HCEC 1CT (cell line): ENCODE measurements at regions not wholly inside any gene's neighbourhood (a gene's known extent, or its start where the extent isn't known, plus 50 kb on each side); places are given as distances from the start of the nearest gene placed in this dataset.
"Not testable (repeated sequence)": the region's sequence is repeated elsewhere in the genome, so short reads cannot be mapped to it uniquely, and the experiment has no call there.

Experiments
- DNase-seq: peaks from one replicate; pipeline ENCODE4 v3.0.0-alpha.2; 2017

- no peak for DNase-seq
These were observed 269.0 kb downstream of the KTN1 start for GRCh38 chr14:55848964-55849363.

GRCh38 chr14:55849833-55850232, 268.4 kb upstream of the PELI2 start:
- DNase-seq, result no peak

DNA sequence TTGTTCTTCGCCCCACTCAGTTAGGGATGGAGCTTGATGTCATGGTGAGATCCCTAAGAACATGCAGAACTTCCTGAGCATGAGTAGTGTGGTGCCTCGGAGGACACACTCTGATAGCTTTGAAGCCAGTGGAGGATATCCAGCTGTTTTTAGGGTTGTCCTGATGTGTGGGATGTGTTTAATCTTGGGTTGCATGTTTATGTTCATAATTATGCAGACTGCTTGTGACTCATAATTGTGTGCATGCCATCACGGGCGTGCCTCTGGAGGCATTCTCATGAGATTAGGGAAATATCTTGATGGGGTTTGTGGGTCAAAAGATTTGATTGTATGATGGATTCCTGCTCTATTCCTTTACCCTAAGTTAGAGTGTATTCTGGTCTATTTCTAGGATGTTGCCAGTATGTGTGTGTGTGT, 267.4 kb upstream of the PELI2 start:
- DNase-seq, result peak; percentile 77

- DNase-seq, result no peak
These were observed 266.9 kb upstream of the PELI2 start for GRCh38 chr14:55851301-55851700.

DNA sequence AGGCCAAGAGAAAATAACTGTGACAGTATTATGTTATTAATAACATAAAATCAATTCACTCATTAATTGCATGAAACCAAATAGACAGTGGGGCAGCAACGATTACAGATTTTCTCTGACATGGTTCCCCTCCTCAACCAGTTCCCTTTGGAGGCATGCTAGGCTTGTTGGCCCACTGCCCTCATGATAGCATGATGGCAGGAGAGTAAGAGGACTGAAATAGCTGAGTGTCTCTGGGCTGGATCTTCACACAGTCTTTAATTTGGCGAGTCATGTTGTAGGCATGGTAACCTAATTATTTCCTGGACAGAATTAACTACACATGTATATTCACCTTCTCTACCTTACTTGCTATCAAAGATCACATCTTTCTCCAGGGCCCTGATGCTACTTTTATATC, 266.2 kb upstream of the PELI2 start:
- DNase-seq, result no peak

GRCh38 chr14:55855751-55856150, 262.5 kb upstream of the PELI2 start:
- no peak for DNase-seq

DNA sequence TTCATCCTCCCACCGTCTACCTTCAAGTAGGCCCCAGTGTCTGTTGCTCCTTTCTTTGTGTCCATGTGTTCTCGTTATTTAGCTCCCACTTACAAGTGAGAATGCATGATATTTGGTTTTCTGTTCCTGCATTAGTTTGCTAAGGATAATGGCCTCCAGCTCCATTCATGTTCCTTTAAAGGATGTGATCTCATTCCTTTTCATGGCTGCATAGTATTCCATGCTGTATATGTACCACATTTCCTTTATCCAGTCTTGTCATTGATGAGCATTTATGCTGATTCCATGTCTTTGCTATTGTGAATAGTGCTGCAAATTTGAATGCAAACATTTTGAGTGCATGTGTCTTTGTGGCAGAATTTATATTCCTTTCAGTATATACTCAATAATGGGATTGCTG, 259.6 kb upstream of the PELI2 start:
- no peak for DNase-seq

- not testable (repeated sequence) for DNase-seq
These were observed 256.6 kb upstream of the PELI2 start for GRCh38 chr14:55861561-55861960.

DNA sequence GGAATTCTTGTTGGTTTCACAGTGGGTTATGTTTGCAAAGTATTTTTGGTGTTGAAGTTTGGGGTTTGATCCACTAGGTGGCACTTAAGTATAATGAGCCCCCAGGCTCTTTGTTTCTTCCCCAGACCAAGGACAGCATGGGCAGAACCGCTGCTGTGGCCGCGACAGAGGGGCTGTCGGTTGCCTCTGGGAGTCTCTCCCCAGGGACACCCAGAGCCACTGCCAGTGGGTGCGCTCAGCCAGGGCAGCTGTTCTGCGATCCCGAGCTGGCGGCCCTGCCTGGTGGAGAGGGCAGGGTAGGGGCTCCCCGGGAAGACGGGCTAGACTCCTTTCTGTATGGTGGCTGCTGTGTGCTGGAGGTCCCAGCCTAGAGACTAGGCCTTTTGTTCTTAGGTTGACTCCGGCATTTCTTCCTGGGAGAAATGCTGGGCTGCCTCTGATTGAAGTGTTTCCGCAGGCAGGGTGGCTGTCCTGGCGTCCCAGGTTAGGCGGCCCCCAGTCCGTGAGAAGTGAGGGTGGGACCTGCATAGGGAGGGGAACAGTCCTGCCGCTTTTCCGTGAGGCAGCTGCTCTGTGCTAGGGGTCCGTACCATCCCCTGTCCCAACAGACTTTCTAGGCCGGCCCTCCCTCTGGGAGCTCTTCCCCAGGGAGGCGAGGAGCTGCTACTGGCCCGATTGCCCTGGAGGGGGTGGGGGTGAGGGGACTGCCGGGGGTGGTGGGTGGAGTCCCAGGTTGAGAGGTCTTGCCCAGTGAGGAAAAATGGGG, 253.1 kb upstream of the PELI2 start:
- no peak for DNase-seq

DNA sequence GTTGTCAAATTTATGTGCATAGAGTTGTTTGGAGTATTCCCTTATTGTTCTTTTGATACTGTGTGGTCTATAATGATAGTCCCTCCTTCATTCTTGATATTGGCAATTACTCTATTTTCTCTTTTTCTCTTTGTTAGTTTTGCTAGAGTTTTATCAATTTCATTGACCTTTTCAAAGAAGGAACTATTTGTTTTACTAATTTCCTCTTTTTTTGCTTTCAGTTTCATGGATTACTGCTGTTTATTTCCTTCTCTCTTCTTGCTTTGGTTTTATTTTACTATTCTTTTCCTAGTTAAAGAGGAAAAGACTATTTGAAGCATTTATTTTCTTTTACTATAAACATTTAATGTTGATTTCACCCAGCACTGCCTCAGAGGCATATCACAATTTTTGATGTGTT, 250.9 kb upstream of the PELI2 start:
- DNase-seq, result no peak

- peak; percentile 51 for DNase-seq
These were observed 250.5 kb upstream of the PELI2 start for GRCh38 chr14:55867719-55868118.

- DNase-seq, result no peak
These were observed 248.7 kb upstream of the PELI2 start for GRCh38 chr14:55869397-55870049.

- no peak for DNase-seq
These were observed 245.0 kb upstream of the PELI2 start for GRCh38 chr14:55873169-55873568.

DNA sequence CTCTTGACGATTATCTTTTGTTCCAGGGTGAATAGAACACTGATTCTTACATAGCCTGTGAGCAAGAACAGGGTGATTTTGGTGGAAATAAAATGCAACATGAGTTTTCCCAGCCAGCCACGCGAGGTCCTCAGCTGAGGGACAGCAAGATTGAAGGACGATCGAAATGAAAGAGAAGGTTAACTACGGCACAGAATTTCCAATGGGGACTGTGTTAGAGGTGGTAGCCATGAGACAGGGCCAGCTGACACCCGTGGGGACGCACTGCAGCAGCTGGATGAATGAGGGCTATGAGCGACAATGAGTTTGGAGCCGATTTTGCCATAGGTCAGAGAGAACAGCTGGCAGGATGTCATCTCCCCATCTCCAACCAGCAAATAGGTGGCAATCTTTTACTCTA, 243.4 kb upstream of the PELI2 start:
- DNase-seq, result no peak

DNA sequence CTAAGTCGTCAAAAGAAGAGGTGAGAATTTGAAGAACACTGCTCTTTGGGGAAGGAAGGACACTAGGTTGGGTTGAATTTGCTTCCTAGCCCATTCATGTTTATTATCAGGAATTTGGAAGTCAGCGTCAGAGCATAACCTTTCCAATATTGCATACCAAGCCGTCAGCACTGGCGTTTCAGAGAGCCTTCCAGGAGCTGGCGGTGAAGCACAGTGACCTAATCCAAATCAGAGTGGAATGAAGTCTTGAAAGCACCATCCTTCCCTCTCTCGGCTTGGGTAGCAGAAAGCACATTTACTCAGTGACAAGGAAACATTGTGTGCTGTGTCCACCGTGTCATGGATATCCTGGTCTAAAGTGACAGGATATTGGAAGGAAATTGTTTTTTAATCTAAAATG, 240.3 kb upstream of the PELI2 start:
- DNase-seq, result no peak

DNA sequence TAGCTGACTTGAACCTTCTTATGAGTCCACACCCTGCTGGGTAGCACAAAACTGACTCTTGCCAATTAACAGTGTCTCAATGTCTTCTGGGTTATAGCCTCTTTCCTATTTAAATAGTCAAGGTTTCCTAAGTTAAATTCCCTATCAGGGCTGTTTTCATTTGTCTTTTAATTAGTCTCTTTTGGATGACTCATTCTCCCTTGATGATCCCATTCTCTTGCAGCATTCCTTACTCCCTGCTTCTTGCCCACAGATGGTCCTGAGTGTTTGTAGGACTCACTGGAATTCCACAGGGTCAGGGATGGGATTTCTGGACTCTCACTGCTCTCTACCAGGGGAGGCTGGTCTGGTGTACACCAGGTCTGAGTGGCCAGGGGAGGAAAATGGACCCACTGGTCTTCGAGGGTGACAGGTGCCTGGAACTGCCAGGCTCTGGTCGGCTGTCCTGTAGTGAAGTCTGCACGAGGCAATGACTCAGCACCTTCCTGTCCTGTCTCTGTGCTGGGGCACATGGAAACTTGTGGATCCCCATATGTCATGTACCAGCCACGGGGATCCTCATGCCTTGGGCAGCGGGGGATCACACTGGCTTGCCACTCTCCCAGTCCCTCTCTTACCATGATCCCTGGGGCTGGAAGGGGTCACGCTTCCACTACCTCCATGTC, 236.5 kb upstream of the PELI2 start:
- no peak for DNase-seq

DNA sequence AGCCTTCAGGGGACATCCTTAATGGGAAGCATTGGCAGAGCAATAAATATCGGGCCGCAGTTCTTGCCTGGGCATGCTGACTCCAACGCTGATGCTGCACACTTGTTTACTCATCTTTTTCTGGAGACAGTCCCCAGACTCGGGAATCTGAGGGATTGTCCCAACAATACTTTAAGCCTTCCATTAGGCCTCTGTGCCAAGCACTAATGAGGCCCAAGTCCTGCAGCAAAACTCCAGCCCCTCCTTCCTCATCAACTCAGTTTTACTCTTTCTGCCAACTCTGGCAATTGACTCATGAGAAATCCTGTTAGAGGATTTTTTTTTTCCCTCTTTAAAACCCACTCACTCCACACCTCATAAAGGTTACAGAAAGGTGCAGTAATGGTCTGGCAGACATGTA, 233.4 kb upstream of the PELI2 start:
- no peak for DNase-seq

GRCh38 chr14:55889124-55889523, 229.1 kb upstream of the PELI2 start:
- DNase-seq, result no peak

GRCh38 chr14:55891692-55892091, 226.5 kb upstream of the PELI2 start:
- DNase-seq, result no peak

DNA sequence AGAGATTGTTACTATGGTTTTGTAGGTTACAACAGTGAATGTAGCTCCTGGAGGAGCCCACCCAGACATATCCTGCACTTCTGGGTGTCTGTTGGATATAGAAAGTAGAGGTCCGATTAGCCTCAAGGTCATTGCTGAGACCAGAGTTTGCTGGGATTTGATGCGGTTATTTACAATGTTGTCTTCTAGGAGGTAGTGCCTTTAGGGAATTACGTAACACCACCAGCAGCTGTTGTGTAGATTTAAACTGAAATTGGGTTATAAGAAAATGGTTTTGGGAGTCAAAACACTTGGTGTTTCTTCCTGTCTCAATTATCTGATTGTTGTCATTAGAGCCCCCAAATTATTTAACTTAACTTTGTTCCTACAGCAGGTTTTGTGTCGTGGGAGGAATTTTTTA, 225.3 kb upstream of the PELI2 start:
- DNase-seq, result no peak

- no peak for DNase-seq
These were observed 224.5 kb upstream of the PELI2 start for GRCh38 chr14:55893705-55894104.

DNA sequence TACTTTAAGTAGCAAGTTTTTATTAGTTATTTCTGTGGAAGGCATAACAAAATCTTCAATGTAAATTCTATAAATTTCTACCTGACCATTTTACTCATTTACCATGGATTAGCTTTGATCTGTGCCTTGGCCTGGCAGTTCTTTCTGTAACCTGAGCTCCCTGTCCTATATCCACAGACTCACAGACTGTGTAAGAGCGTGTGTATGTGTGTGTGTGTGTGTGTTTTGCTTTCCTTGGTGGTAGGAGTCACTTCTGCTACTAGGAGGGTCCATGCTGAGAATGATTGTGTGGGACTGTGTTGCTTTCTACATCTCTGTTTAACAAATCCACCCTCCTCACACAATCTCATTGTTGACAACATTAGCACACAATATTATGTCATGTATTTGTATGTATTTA, 221.2 kb upstream of the PELI2 start:
- no peak for DNase-seq

DNA sequence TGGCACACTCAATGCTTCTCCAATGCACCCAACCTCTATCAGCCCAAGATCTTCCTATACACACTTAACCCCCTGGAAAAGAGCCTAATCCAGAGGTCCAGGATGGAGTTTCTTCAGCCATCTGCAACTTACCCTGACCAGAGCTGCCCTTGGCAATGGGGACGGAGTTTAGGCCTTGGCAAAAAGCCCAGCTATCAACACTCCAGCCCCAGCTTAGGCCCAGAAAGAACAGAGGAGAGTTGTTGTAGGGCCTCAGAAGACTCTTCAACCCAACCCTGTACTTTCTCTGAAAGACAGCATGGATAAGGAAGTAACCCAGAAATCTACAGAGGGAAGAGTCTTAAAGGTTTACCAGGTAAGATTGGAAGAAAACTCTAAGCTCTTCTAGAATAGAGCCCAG, 219.3 kb upstream of the PELI2 start:
- DNase-seq, result no peak

DNA sequence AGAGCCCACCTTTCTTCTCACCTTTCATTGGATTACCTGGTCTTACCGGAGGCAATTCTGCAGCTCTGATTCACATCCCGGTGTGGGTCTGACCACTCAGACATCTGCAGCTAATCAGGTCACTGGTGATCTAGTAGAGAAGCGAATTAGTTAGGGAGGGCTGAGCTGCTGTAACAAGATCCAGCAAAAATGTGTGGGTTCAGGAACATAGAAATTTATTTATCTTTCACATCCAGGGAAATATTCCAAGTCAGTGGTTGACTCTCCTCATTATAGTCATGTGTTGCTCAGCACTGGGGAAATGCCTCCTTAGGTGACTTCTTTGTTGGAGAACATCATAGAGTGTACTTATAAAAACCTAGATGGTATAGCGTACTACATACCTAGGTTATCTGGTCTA, 218.7 kb upstream of the PELI2 start:
- DNase-seq, result no peak
